ENCODE measurements at regions not wholly inside any gene's neighbourhood (a gene's known extent, or its start where the extent isn't known, plus 50 kb on each side); places are given as distances from the start of the nearest gene placed in this dataset.

- no peak for TF ChIP-seq GATA2 (IDR thresholded peaks at IDR 0.05; ENCODE audit: low read depth, low read length)
- TF ChIP-seq GATA3 (IDR thresholded peaks at IDR 0.05; ENCODE audit: low read depth, low read length), result no peak
Observed at GRCh38 chr6:74607468-74607867, 598.4 kb downstream of the COL12A1 start.

- TF ChIP-seq GATA2 (IDR thresholded peaks at IDR 0.05; ENCODE audit: low read depth, low read length) (no peak), GATA3 (IDR thresholded peaks at IDR 0.05; ENCODE audit: low read depth, low read length) (no peak)
Observed at GRCh38 chr6:74606582-74607071, 599.2 kb downstream of the COL12A1 start.

GRCh38 chr6:74605922-74606581, 599.8 kb downstream of the COL12A1 start:
- no peak for TF ChIP-seq GATA3 (IDR thresholded peaks at IDR 0.05; ENCODE audit: low read depth, low read length)
- TF ChIP-seq GATA2 (IDR thresholded peaks at IDR 0.05; ENCODE audit: low read depth, low read length), result no peak

GRCh38 chr6:74604279-74604678, 601.6 kb downstream of the COL12A1 start:
- no peak for TF ChIP-seq GATA3 (IDR thresholded peaks at IDR 0.05; ENCODE audit: low read depth, low read length)
- TF ChIP-seq GATA2 (IDR thresholded peaks at IDR 0.05; ENCODE audit: low read depth, low read length), result no peak

GRCh38 chr6:74603322-74604076, 602.4 kb downstream of the COL12A1 start:
- TF ChIP-seq GATA2 (IDR thresholded peaks at IDR 0.05; ENCODE audit: low read depth, low read length) (no peak), GATA3 (IDR thresholded peaks at IDR 0.05; ENCODE audit: low read depth, low read length) (no peak)

GRCh38 chr6:74602206-74602605, 603.6 kb downstream of the COL12A1 start:
- TF ChIP-seq GATA2 (IDR thresholded peaks at IDR 0.05; ENCODE audit: low read depth, low read length) (no peak), GATA3 (IDR thresholded peaks at IDR 0.05; ENCODE audit: low read depth, low read length) (no peak)

GRCh38 chr6:74598462-74599393, 607.1 kb downstream of the COL12A1 start:
- TF ChIP-seq GATA3 (IDR thresholded peaks at IDR 0.05; ENCODE audit: low read depth, low read length), result no peak
- no peak for TF ChIP-seq GATA2 (IDR thresholded peaks at IDR 0.05; ENCODE audit: low read depth, low read length)

- TF ChIP-seq GATA3 (IDR thresholded peaks at IDR 0.05; ENCODE audit: low read depth, low read length) (no peak), GATA2 (IDR thresholded peaks at IDR 0.05; ENCODE audit: low read depth, low read length) (no peak)
Observed at GRCh38 chr6:74597840-74598239, 608.0 kb downstream of the COL12A1 start.

GRCh38 chr6:74597266-74597665, 608.6 kb downstream of the COL12A1 start:
- TF ChIP-seq GATA2 (IDR thresholded peaks at IDR 0.05; ENCODE audit: low read depth, low read length) (no peak), GATA3 (IDR thresholded peaks at IDR 0.05; ENCODE audit: low read depth, low read length) (no peak)

- TF ChIP-seq GATA3 (IDR thresholded peaks at IDR 0.05; ENCODE audit: low read depth, low read length) (no peak), GATA2 (IDR thresholded peaks at IDR 0.05; ENCODE audit: low read depth, low read length) (no peak)
Observed at GRCh38 chr6:74596588-74596987, 609.3 kb downstream of the COL12A1 start.

- TF ChIP-seq GATA3 (IDR thresholded peaks at IDR 0.05; ENCODE audit: low read depth, low read length) (no peak), GATA2 (IDR thresholded peaks at IDR 0.05; ENCODE audit: low read depth, low read length) (no peak)
Observed at GRCh38 chr6:74588094-74588832, 617.6 kb downstream of the COL12A1 start.

- TF ChIP-seq GATA2 (IDR thresholded peaks at IDR 0.05; ENCODE audit: low read depth, low read length) (no peak), GATA3 (IDR thresholded peaks at IDR 0.05; ENCODE audit: low read depth, low read length) (no peak)
Observed at GRCh38 chr6:74587386-74587785, 618.5 kb downstream of the COL12A1 start.

- TF ChIP-seq GATA3 (IDR thresholded peaks at IDR 0.05; ENCODE audit: low read depth, low read length) (no peak), GATA2 (IDR thresholded peaks at IDR 0.05; ENCODE audit: low read depth, low read length) (no peak)
Observed at GRCh38 chr6:74585753-74586152, 620.1 kb downstream of the COL12A1 start.

Measured in SH-SY5Y (cell line).